Right kidney (tissue), 1 donor: ENCODE measurements at regions not wholly inside any gene's neighbourhood (a gene's known extent, or its start where the extent isn't known, plus 50 kb on each side); places are given as distances from the start of the nearest gene placed in this dataset.

Experiments
- DNase-seq: peaks from one replicate; pipeline ENCODE4 v3.0.0-alpha.2; 2016

GRCh38 chr3:8204853-8205650 is 296.6 kb upstream of the LMCD1 start:
- no peak for DNase-seq

DNA sequence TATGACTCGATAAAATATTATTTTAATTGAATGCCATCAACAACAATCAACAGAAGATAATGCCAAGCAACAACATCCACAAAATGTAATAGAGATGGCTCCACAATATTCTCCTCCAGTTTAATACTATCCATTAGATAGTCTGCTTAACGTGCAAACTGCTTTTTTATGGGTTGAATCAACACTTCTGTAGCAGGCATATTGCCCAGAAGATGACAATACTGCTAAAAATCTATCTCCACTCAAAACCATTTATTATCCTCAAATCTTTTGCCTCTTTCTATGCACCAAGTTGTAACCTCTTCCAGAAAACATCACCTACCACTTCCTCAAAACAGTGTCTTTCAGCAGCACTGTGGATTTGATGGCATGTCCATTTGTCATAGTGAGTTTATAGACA is 295.7 kb upstream of the LMCD1 start:
- no peak for DNase-seq

DNA sequence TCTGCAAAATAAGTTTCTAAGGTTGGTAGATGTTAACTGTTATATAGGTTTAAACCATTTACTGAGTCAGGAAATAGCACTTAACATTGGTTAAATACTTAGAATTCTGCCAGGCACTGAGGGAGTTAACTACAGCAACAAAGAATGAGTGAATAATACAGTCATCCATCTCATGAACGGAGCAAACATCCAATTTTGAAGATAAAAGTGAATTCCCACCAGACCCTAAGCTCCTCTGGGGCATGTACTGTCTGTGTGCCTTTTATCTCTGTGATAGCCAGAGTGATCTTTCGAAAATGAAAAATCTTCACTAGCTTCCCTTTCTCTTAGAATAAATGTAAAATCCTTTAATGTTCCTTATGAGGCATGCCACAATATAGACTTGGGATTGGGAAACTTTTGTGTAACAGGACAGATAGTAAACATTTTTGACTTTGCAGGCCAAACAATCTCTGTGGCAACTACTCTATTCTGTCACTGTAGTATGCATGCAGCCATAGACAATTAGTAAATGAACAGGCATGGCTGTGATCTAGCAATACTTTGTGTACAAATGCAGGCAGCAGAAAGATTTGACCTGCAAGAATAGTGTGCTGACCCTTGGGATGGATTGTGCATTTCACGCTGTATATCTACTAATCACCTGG is 294.5 kb upstream of the LMCD1 start:
- no peak for DNase-seq

DNA sequence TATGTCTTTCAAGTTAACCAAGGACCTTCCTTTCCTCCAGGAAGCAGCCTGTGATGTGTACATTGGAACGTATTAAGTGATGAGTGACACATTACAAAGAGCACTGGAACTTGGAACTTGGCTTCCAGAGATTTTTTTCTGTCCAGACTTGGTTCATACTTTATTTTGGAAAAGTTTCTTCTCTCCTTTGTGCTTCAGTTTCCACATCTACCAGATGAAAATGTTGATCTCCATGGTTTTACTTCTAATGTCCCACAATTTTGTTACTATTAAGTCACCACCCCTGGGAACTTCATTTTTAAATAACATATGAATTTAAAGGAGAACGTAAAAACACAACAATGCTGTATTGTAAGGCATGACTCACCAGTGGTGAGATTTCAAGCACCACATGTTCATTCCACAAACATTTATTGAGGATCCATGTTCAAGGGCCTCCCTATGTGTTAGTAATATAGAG is 290.7 kb upstream of the LMCD1 start:
- DNase-seq, result no peak

DNA sequence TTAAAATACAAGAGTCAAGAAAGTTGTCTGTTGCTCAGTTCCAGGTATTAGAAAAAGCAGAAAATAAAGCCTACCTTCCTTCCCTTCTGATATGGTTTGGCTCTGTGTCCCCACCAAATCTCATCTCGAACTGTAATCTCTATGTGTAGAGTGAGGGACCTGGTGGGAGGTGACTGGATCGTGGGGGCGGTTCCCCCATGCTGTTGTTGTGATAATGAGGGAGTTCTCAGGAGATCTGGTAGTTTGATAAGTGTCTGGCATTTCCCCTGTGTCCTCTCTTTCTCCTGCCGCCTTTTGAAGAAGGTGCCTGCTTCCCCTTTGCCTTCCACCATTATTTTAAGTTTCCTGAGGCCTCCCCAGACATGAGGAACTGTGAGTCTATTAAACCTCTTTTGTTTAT is 288.8 kb upstream of the LMCD1 start:
- no peak for DNase-seq

GRCh38 chr3:8213286-8213685 is 288.3 kb upstream of the LMCD1 start:
- DNase-seq, result no peak

GRCh38 chr3:8215821-8216220 is 285.8 kb upstream of the LMCD1 start:
- DNase-seq, result no peak

- DNase-seq, result no peak
These were observed 283.2 kb upstream of the LMCD1 start for GRCh38 chr3:8218353-8218940.

GRCh38 chr3:8220291-8220690 is 281.3 kb upstream of the LMCD1 start:
- no peak for DNase-seq

- DNase-seq, result no peak
These were observed 277.9 kb upstream of the LMCD1 start for GRCh38 chr3:8223766-8224165.

DNA sequence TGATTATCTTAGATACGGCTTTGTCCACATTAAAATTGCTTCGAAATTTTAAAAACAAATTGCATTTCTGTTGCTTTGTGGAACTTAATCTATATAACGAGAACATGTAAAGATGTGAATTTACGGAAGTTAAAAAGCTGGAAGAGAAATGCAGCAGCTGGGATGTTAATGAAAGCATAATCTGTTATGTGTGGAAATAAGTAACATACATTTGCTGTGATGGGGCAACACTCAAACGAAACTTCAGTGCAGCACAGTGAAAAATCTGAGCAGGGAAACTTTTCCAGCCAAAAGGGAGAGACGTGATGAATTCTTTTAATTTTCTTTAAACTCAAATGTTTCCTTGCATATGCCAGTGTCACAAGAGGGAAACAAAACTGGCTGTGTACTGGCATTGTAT is 276.7 kb upstream of the LMCD1 start:
- no peak for DNase-seq

- no peak for DNase-seq
These were observed 267.7 kb upstream of the LMCD1 start for GRCh38 chr3:8233938-8234337.

GRCh38 chr3:8236264-8236663 is 265.4 kb upstream of the LMCD1 start:
- DNase-seq, result no peak

- no peak for DNase-seq
These were observed 263.7 kb upstream of the LMCD1 start for GRCh38 chr3:8237893-8238292.

DNA sequence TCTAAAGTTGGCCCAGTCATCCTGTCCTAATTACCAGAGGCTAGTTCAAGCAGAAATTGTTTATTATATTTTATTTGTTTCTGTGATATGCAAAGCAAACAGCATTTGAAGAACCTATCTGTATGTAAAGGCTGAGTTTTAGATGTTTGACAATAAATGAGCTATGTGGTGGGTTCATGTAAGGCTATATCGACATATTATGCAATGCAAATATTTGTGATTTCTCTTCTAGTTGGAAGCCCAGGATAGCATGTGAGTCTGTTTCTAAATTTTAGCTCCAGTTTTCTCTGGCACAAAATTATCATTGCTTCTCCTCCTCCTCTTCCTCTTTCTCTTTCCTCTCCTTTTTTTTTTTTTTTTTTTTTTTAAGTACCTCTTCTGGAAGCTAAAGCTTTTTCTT is 263.2 kb upstream of the LMCD1 start:
- no peak for DNase-seq

- DNase-seq, result no peak
These were observed 262.5 kb upstream of the LMCD1 start for GRCh38 chr3:8239095-8239494.

DNA sequence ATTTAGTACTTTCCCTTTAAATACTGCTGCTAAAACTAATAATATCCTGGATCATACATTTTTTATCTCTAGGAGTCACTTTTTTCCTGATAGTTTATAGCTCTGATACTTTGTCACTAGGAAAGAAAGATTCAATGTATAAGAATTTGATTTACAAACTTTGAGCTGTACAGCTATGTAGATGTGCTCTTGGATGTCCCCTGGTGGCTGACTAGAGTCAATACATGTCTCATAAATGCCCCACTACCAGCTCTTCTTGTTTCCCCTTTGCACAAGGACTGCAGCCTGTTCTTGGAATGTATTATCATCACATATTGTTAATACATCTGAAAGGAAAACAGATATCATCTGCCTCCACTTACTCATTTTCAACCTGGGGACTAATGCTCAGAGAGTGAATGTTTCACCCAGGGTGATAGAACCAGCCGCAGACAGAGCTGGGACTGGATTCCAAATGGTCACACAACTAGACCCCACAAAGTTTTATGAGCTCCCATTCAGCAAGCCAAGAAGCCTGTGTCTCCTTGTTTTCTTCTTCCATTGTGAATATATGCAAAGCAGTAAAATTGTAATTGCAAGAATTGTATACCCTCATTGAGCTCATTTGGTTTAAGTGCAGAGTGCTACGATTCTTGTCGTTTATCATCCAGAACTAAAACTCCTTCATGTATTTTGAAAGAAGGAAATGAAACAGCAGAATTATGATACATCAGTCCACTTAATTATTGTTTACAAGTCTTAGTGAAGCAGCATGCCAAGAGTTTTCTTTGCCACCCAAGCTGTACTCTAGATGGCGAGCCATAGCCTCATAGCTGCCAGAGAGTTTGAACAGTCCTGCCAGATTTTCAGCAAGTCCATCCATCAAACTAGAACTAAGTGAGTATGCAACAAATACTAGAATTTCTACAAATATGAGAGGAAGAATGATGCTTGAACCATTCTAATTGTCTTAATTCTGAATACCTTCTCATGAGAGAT is 261.6 kb upstream of the LMCD1 start:
- no peak for DNase-seq

GRCh38 chr3:8246070-8246469 is 255.6 kb upstream of the LMCD1 start:
- DNase-seq, result no peak

DNA sequence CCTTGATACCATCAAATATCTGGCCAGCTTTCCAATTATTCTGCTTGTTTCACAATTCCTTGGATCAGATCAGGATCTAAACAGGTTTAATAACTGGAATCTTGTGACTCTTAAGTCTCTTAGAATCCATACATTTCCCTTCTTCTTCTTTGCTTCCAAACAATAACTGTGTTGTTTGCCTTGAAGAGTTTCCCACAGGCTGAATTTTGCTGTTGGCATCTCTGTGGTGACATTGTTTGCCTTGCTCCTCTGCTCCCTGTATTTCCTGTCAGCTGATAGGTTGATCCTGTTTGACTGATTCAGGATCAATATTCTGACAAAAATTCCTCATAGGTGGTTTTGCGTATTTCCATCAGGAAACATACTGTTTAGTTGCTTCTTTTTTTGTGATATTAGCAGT is 248.4 kb upstream of the LMCD1 start:
- DNase-seq, result no peak

GRCh38 chr3:8254489-8254888 is 247.1 kb upstream of the LMCD1 start:
- no peak for DNase-seq

- DNase-seq, result no peak
These were observed 245.9 kb upstream of the LMCD1 start for GRCh38 chr3:8255725-8256124.

DNA sequence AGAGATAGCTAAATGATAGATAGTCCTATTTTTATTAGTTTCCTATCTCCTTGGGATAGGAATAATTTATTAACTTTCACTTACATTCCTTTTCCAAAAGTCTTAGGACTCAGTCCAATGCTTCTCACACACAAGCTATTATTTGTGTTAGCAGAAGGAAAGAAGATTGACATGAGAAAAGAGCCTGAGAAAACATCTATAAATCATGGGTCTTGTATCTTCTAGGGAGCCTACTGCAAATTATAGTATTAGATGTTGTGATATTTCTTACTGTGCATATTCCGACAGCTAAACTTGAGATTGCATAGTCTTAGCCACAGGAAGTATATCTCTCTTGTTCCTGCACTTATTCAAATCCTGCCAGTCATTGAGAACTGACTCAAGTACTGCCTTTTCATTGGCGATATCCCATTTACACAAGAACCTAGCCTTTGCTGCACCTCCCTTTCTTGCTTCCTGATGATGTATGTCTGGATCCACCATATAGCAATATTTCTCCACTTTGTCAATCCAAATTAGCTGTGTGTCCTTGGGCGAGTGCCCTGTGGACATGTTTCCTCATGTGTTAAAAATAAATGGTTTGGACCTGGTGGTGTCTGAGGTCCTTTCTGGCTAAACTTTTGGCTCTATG is 245.1 kb upstream of the LMCD1 start:
- no peak for DNase-seq
